Right cardiac atrium (tissue), 5 donors: ENCODE measurements at regions not wholly inside any gene's neighbourhood (a gene's known extent, or its start where the extent isn't known, plus 50 kb on each side); places are given as distances from the start of the nearest gene placed in this dataset.

ENCODE experiments used
- ATAC-seq, 2 donors: fragments of 200-7000 bp; cut with Tn5 transposase; one replicate each; pipeline versions ENCODE4 v1.8.0 to v1.9.1; 2020; ENCODE audit warnings: moderate library complexity in 2 of 2, mild to moderate bottlenecking in 1 of 2
- DNase-seq, 3 donors: peaks; one replicate each; pipeline ENCODE4 v3.0.0-alpha.2; 2020
- H3K27ac ChIP-seq: one replicate; pipeline ENCODE4 v1.5.1; 2013; ENCODE audit warnings: mild to moderate bottlenecking, low read length, control low read depth, moderate library complexity
- H3K27me3 ChIP-seq: one replicate; pipeline ENCODE4 v1.6.1; 2013; ENCODE audit not compliant: control insufficient read depth, insufficient read depth
- H3K4me1 ChIP-seq: one replicate; pipeline ENCODE4 v1.6.1; 2013; ENCODE audit warnings: low read length; ENCODE audit not compliant: control insufficient read depth, insufficient read depth
- H3K4me3 ChIP-seq: one replicate; pipeline ENCODE4 v1.5.1; 2013; ENCODE audit warnings: low read length, control low read depth
- H3K9me3 ChIP-seq: one replicate; pipeline ENCODE4 v1.6.1; 2013; ENCODE audit warnings: low read length; ENCODE audit not compliant: control insufficient read depth
- WGBS: extraction: QIAGEN DNeasy Blood & Tissue Kit; methylation state at CpG from one replicate; pipeline ENCODE4 v1.1.7; 2013; 5-methylcytosine and 5-hydroxymethylcytosine counted together
- intact Hi-C, 4 donors: fragments of 100-400 bp; cut with DNase I; formaldehyde crosslinking; loops; one replicate each; pipeline versions ENCODE4 v1.11.0 to v1.14.0; 2022 to 2023
- donor health status: healthy with polysubstance abuse.
- donor health status: DM: no; HTN: yes; CAD: no.
- donor health status: DM: no; HTN: no; CAD: no.
- donor health status: DM: no; HTN: yes; CAD: no; lungs with severe emphysema.
- donor health status: DM: yes; HTN: yes; CAD: no.

GRCh38 chr5:29543501-29543900 lies 1650.0 kb upstream of the CDH6 start:
- DNase-seq (no peak), ATAC-seq (no peak)
- Histone ChIP-seq H3K27ac (no peak overlapping the region), H3K27me3 (no peaks in the 10 kb centered on the region), H3K9me3 (no peaks in the 10 kb centered on the region), H3K4me3 (no peak overlapping the region), H3K4me1 (no peaks in the 10 kb centered on the region)
- WGBS = 79% methylated on average over 2 of the region's 2 CpGs
- intact Hi-C loops = no loop called here

GRCh38 chr5:29524227-29524626 lies 1669.3 kb upstream of the CDH6 start:
- Histone ChIP-seq H3K4me3 (no peak overlapping the region), H3K27me3 (no peaks in the 10 kb centered on the region), H3K9me3 (no peaks in the 10 kb centered on the region), H3K27ac (no peak overlapping the region), H3K4me1 (no peaks in the 10 kb centered on the region)
- intact Hi-C loops = no loop called here
- DNase-seq (no peak), ATAC-seq (no peak)
- WGBS = 45% methylated on average over 2 of the region's 2 CpGs

GRCh38 chr5:29518176-29518575 lies 1675.3 kb upstream of the CDH6 start:
- no peaks in the 10 kb centered on the region for H3K9me3 ChIP-seq
- intact Hi-C loops = no loop called here
- 35% methylated on average over 2 of the region's 2 CpGs for WGBS
- DNase-seq = no peak
- H3K27me3 ChIP-seq = no peaks in the 10 kb centered on the region
- H3K4me3 ChIP-seq = no peak overlapping the region
- no peak overlapping the region for H3K27ac ChIP-seq
- no peaks in the 10 kb centered on the region for H3K4me1 ChIP-seq
- no peak for ATAC-seq

- 84% methylated on average over 2 of the region's 2 CpGs for WGBS
- ATAC-seq (no peak), DNase-seq (no peak)
- Histone ChIP-seq H3K27ac (no peak overlapping the region), H3K9me3 (no peaks in the 10 kb centered on the region), H3K4me1 (no peaks in the 10 kb centered on the region), H3K27me3 (no peaks in the 10 kb centered on the region), H3K4me3 (no peak overlapping the region)
- intact Hi-C loops = no loop called here
Observed at GRCh38 chr5:29516224-29516623, 1677.3 kb upstream of the CDH6 start.

GRCh38 chr5:29508131-29508530 lies 1685.4 kb upstream of the CDH6 start:
- Histone ChIP-seq H3K27me3 (no peaks in the 10 kb centered on the region), H3K4me3 (no peak overlapping the region), H3K4me1 (no peaks in the 10 kb centered on the region), H3K27ac (no peak overlapping the region), H3K9me3 (peaks cover 2% of the 10 kb centered on the region)
- intact Hi-C loops = no loop called here
- no peak for ATAC-seq
- WGBS = 90% methylated on average over 2 of the region's 2 CpGs
- no peak for DNase-seq

- H3K9me3 ChIP-seq = no peaks in the 10 kb centered on the region
- H3K4me3 ChIP-seq = no peak overlapping the region
- no peaks in the 10 kb centered on the region for H3K27me3 ChIP-seq
- no peak overlapping the region for H3K27ac ChIP-seq
- WGBS = 33% methylated on average over 1 of the region's 1 CpG
- ATAC-seq = no peak
- no peaks in the 10 kb centered on the region for H3K4me1 ChIP-seq
- intact Hi-C loops = no loop called here
- DNase-seq = no peak
Observed at GRCh38 chr5:29504411-29504810, 1689.1 kb upstream of the CDH6 start.

- H3K4me1 ChIP-seq = no peaks in the 10 kb centered on the region
- intact Hi-C loops = no loop called here
- DNase-seq (no peak), ATAC-seq (no peak)
- H3K27me3 ChIP-seq = no peaks in the 10 kb centered on the region
- H3K9me3 ChIP-seq = no peaks in the 10 kb centered on the region
- no peak overlapping the region for H3K4me3 ChIP-seq
- no peak overlapping the region for H3K27ac ChIP-seq
- 82% methylated on average over 4 of the region's 4 CpGs for WGBS
Observed at GRCh38 chr5:29498860-29499259, 1694.6 kb upstream of the CDH6 start.

- no peaks in the 10 kb centered on the region for H3K4me1 ChIP-seq
- H3K27me3 ChIP-seq = no peaks in the 10 kb centered on the region
- no peaks in the 10 kb centered on the region for H3K9me3 ChIP-seq
- intact Hi-C loops = no loop called here
- DNase-seq = no peak
- H3K27ac ChIP-seq = no peak overlapping the region
- WGBS = 79% methylated on average over 2 of the region's 2 CpGs
- no peak overlapping the region for H3K4me3 ChIP-seq
- ATAC-seq = no peak
Observed at GRCh38 chr5:29498412-29498811, 1695.1 kb upstream of the CDH6 start.

GRCh38 chr5:29485333-29485732 lies 1708.2 kb upstream of the CDH6 start:
- H3K4me3 ChIP-seq = no peak overlapping the region
- H3K27me3 ChIP-seq = no peaks in the 10 kb centered on the region
- ATAC-seq = no peak
- intact Hi-C loops = no loop called here
- 91% methylated on average over 3 of the region's 3 CpGs for WGBS
- no peaks in the 10 kb centered on the region for H3K4me1 ChIP-seq
- H3K27ac ChIP-seq = no peak overlapping the region
- DNase-seq = no peak
- H3K9me3 ChIP-seq = no peaks in the 10 kb centered on the region

GRCh38 chr5:29469581-29469980 lies 1723.9 kb upstream of the CDH6 start:
- WGBS = 34% methylated on average over 1 of the region's 1 CpG
- Histone ChIP-seq H3K27ac (no peak overlapping the region), H3K27me3 (no peaks in the 10 kb centered on the region), H3K9me3 (no peaks in the 10 kb centered on the region), H3K4me3 (no peak overlapping the region), H3K4me1 (no peaks in the 10 kb centered on the region)
- intact Hi-C loops = no loop called here
- DNase-seq = no peak
- ATAC-seq = no peak

- DNase-seq (no peak), ATAC-seq (no peak)
- H3K4me3 ChIP-seq = no peak overlapping the region
- no peaks in the 10 kb centered on the region for H3K4me1 ChIP-seq
- no peaks in the 10 kb centered on the region for H3K9me3 ChIP-seq
- no peaks in the 10 kb centered on the region for H3K27me3 ChIP-seq
- H3K27ac ChIP-seq = no peak overlapping the region
- intact Hi-C loops = no loop called here
- WGBS = 55% methylated on average over 5 of the region's 5 CpGs
Observed at GRCh38 chr5:29462241-29462640, 1731.2 kb upstream of the CDH6 start.

GRCh38 chr5:29460971-29461559 lies 1732.4 kb upstream of the CDH6 start:
- Histone ChIP-seq H3K27ac (no peak overlapping the region), H3K9me3 (no peaks in the 10 kb centered on the region), H3K27me3 (no peaks in the 10 kb centered on the region), H3K4me1 (no peaks in the 10 kb centered on the region), H3K4me3 (no peak overlapping the region)
- intact Hi-C loops = no loop called here
- DNase-seq (no peak), ATAC-seq (no peak)
- 72% methylated on average over 4 of the region's 4 CpGs for WGBS
